ENCODE measurements at regions not wholly inside any gene's neighbourhood (a gene's known extent, or its start where the extent isn't known, plus 50 kb on each side); places are given as distances from the start of the nearest gene placed in this dataset.

DNA sequence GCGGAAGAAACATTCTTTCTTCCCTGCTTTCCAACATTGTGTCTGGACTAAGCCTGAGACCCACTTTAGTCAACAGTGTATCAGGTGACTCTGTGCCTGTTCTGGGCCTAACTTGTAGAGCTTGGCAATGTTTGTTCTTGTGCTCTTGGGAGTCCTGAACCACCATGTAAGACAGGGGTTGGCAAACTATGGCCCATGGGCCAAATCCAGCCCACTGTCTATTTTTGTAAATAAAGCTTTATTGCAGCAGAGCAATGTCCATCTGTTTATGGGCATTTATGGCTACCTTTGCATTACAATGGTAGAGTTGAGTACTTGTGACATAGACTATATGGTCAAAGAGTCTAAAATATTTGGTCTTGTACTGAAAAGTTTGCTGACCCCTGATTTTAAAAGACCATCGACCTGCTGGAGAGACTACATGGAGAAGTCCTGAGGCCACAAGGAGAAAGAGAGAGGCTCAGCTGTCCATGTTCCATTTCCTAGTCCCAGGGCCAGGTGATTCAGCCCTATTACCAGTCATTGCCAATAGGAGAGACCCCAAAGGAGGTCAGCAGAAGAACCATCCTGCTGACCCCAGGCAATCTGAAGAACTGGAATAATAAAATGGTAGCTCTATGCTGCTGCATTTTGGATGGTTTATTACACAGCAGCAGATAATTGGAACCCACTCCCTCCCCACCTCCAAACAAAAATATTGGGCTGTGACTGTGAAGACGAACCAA is 211.3 kb downstream of the AUH start:
- no peak for FAIRE-seq
- no peak for TF ChIP-seq POLR2A (IDR thresholded peaks at IDR 0.05; ENCODE audit: low read depth, low read length)

GRCh38 chr9:91150998-91151717 is 210.6 kb downstream of the AUH start:
- TF ChIP-seq POLR2A (IDR thresholded peaks at IDR 0.05; ENCODE audit: low read depth, low read length) = no peak
- FAIRE-seq = no peak
- DNase-seq (ENCODE audit: insufficient read length, low spot score) = peak; percentile 83

More for the DNA sequence above, 211.3 kb downstream of the AUH start:
- no peak for DNase-seq (ENCODE audit: insufficient read length, low spot score)

DNA sequence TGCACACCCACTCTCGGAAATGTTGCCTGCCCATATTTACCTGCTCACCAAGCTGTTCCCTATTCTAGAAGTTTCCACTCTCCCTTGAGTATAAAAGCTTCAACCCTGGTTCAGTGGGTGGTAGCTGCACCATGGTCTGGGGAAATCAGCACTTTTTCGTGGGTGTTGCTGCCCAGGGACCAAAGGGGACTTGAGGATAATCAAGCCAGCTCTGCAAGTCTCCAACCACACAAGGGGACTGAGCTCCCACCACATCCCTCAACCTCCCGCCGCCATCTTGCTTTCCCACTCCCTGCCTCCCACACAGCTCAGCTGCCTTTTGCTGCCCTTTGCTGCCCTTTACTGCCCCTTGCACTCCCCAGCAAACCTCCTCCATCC is 210.0 kb downstream of the AUH start:
- no peak for DNase-seq (ENCODE audit: insufficient read length, low spot score)
- no peak for TF ChIP-seq POLR2A (IDR thresholded peaks at IDR 0.05; ENCODE audit: low read depth, low read length)
- FAIRE-seq = no peak

DNA sequence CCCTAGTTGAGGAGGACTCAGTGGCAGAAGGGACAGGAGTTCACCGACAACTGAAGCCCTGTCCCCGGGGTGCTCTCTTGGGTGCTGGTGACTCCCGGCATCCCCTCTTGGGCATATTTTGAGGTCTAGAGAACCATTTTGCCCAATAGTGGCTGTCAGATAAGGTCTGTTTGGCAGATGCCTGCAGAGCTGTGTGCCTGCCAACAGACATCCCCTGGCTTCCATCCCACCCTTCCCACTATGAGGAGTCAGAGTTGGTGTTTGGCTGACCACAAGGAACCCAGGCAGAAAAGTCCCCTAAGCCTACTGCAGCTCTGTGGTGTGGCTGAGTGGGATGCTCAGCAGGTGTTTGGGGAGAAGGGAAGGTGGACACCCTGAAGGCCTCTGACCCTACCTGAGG is 207.0 kb downstream of the AUH start:
- no peak for TF ChIP-seq POLR2A (IDR thresholded peaks at IDR 0.05; ENCODE audit: low read depth, low read length)
- no peak for FAIRE-seq

GRCh38 chr9:91155181-91155580 is 206.5 kb downstream of the AUH start:
- no peak for TF ChIP-seq POLR2A (IDR thresholded peaks at IDR 0.05; ENCODE audit: low read depth, low read length)
- no peak for FAIRE-seq

More for the DNA sequence above, 207.0 kb downstream of the AUH start:
- no peak for DNase-seq (ENCODE audit: insufficient read length, low spot score)

DNA sequence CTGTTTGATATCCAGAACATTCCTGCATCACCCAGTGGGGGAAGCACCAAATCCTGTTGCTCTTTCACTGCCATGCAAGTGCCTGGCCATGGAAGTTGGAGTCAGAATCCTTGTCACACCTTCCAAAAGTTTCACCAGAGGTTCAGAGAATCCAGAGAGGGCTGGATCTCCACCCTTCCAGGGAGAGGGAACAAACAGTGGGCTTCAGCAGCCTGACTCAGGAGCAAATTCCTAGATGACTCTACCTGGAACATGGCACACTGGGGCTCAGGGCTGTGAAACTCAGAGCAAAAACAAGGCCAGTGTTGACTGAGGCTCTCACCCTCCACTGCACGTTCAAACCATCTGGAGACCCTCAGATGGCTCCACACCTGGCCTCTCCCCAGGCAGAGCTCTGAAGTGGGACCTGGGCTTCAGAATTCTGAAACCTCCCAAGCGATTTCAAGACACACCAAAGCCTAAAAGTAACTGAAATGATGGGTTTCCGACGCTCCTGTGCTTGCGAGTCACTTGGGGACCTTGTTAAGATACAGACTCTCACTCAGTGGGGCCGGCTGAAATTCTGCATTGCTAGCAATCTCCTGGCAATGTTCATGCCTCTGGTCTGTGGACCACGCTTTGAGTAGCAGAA is 205.9 kb downstream of the AUH start:
- no peak for TF ChIP-seq POLR2A (IDR thresholded peaks at IDR 0.05; ENCODE audit: low read depth, low read length)
- no peak for DNase-seq (ENCODE audit: insufficient read length, low spot score)
- no peak for FAIRE-seq

More at GRCh38 chr9:91155181-91155580, 206.5 kb downstream of the AUH start:
- DNase-seq (ENCODE audit: insufficient read length, low spot score) = no peak

DNA sequence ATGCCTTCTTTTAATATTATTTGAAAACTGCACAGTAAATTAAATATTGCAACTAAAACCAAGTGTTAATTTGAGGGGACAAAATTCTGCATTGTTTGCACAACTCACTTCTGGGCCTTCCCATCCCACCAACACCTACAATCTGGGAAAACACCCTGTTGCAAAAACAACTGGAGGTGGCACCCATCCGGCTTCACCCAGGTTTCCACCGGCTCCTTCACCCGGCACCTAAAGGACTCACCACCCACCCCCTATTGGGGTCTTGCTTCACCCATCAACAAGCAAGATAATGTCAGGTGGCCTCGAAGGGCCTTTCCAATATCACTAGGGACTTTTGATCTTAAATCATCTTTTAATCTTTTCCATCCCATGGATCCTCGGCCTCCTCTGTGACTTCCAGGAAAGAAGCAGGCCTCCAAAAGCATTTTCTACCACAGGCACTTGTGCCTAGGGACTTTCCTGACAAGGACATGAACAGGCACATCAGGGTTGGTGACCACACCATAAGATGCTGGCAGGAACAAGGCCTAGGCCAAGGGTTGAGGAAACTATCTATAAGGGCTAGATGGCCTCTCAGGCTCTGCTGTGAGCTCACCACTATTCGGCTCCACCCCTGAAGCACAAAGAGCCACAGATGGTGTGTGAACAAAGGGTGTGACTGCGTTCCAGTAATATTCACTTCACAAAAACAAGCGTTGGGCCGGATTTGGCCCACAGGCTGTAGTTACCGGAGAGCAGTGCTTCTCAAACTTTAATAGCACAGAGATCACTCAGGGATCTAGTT is 205.1 kb downstream of the AUH start:
- DNase-seq (ENCODE audit: insufficient read length, low spot score) (no peak), FAIRE-seq (no peak)
- TF ChIP-seq POLR2A (IDR thresholded peaks at IDR 0.05; ENCODE audit: low read depth, low read length) = no peak

DNA sequence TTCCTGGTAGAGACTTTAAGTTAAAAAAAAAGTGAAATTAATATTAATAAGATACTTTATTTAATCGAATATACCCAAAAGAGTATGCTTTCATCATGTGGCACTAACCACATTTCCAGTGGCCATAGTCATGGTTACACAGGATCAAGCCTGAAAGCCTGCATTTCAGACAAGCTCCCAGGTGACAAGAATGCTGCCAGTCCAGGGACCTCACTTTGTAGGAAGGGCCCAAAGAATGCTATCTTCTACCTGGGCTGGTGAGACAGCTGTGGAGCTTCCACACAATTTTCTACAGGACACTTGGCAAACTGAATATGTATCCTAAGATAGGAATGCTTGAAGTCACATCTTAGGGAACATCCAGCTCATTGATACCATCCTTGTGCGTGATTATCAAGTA is 203.8 kb downstream of the AUH start:
- FAIRE-seq = no peak

GRCh38 chr9:91158286-91158685 is 203.4 kb downstream of the AUH start:
- no peak for FAIRE-seq
- TF ChIP-seq POLR2A (IDR thresholded peaks at IDR 0.05; ENCODE audit: low read depth, low read length) = no peak
- no peak for DNase-seq (ENCODE audit: insufficient read length, low spot score)

More for the DNA sequence above, 203.8 kb downstream of the AUH start:
- TF ChIP-seq POLR2A (IDR thresholded peaks at IDR 0.05; ENCODE audit: low read depth, low read length) = no peak
- no peak for DNase-seq (ENCODE audit: insufficient read length, low spot score)

DNA sequence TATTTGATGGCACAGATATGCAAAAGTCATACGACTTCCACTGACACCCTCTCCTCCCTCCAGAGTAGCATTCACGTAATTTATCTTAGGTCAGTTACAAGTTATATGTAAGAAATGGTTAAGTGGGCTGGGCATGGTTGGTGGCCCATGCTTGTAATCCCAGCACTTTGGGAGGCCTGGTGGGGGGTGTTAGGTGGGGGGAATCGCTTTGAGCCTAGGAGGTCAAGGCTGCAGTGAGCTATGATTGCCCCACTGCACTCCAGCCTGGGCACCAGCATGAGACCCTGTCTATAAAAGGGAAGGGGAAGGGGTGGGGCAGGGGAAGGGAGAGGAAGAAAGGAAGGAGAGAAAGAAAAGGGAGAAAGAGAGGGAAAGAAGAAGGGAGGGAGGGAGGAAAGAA is 202.8 kb downstream of the AUH start:
- no peak for FAIRE-seq
- DNase-seq (ENCODE audit: insufficient read length, low spot score) = no peak
- no peak for TF ChIP-seq POLR2A (IDR thresholded peaks at IDR 0.05; ENCODE audit: low read depth, low read length)

DNA sequence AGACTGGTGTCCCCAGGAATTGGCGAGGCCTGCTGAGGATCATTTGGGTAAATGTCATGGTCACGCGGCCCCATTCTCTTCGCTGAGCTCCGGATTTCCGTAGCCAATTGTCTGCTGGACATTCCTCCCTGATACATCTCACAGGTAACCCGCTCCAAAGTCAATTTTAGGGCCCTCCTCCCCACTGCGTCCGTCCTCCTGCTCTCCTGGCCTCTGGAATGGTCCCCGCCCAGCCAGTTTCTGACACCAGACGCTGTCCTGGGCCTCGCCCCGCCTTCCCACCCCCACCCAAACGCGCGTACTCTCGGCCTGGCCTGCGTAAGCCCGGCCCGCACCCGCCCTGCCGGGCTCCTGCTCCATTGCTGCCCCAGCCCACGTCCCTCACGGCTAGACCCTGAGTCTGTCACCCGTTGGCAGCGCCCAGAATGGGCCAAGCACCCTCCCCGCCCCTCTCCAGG is 202.0 kb downstream of the AUH start:
- DNase-seq (ENCODE audit: insufficient read length, low spot score) (no peak), FAIRE-seq (no peak)
- no peak for TF ChIP-seq POLR2A (IDR thresholded peaks at IDR 0.05; ENCODE audit: low read depth, low read length)

GRCh38 chr9:91160181-91160580 is 201.5 kb downstream of the AUH start:
- FAIRE-seq (no peak), DNase-seq (ENCODE audit: insufficient read length, low spot score) (no peak)
- TF ChIP-seq POLR2A (IDR thresholded peaks at IDR 0.05; ENCODE audit: low read depth, low read length) = no peak

DNA sequence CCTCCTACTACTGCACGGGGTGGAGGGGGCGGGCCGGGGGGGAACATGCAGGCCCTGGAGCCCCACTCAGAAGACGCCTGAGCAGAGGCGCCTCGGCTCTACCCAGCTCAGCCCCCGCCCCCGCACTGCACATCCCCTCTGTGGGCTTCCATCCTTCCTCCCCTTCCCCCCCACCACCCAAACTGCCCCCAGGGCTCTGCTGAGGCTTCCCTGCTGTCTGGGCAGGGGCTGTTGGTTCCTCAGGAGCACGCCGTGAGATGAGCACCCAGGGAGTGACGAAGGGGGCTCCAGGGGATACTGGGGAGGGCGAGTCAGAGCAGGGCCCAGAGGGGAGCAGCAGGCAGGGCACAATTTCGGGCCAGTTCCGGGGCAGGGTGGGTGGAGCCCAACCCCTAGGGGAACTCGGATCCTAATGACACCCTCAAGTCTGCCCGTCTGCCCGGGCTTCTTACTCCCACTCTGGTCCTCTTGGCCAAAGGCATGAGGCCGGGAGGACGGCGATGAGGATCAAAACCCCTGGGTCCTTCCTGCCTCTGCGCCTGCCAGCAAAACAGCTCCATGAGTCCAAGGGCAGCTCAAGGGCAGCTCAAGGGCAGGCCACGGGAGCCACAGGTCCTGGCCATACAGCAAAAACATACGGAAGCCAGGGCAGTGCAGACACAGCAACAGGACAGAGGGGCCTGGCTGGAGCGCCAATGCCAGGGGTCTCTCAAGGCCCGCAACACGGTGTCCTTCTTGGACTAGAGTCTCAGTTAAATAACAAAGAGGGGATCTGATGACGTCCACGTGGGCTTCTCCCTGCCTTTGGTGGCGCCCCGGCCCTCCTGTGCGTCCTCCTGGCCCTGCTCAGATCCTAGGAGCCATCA is 200.9 kb downstream of the AUH start:
- DNase-seq (ENCODE audit: insufficient read length, low spot score) (no peak), FAIRE-seq (no peak)
- no peak for TF ChIP-seq POLR2A (IDR thresholded peaks at IDR 0.05; ENCODE audit: low read depth, low read length)

Measured in H54 (cell line).